ENCODE measurements at regions not wholly inside any gene's neighbourhood (a gene's known extent, or its start where the extent isn't known, plus 50 kb on each side); places are given as distances from the start of the nearest gene placed in this dataset.
A peak's percentile ranks its signal among the peaks of the same experiment; 100 is the strongest.

DNA sequence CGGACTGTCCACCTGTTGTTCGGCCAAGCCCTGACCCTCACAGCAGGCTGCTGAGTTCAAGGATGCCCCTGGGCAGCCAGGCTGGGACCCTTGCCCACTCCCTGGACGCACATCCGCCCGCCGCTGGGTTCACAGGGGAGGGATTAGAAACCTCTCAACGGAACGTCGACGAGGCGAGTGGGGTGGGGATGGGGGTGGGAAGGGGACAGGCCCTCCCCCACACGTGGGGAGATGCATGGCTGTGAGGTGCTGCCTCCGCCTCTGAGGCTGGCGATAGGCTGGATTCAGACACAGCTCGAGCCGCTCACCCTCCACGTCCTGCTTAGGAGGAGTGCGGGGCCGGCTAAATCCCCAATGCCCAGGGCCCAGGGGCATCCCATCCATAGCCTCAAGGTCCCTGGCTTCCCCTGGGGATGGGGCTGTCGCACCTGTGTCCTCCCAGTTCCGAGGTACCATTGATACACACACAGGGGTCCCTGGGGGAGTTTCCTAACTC is 90.6 kb upstream of the BHLHE23 start:
- CTCF ChIA-PET, result no interaction called here
- Mint-ChIP-seq H3K27ac (ENCODE audit: unreplicated experiment) (no peak overlapping the region), H3K27me3 (ENCODE audit: unreplicated experiment) (peaks cover 35% of the 10 kb centered on the region), H3K36me3 (ENCODE audit: insufficient read depth, unreplicated experiment) (peaks cover 7% of the 10 kb centered on the region), H3K4me3 (ENCODE audit: low read depth, unreplicated experiment) (no peak overlapping the region), H3K4me1 (ENCODE audit: low read depth, unreplicated experiment) (no peaks in the 10 kb centered on the region), H3K9me3 (ENCODE audit: low read depth, unreplicated experiment) (no peaks in the 10 kb centered on the region)
- BruUV-seq (replicated peaks), result no TSS peak
- no peak for DNase-seq
- TF ChIP-seq, protein P1, sequence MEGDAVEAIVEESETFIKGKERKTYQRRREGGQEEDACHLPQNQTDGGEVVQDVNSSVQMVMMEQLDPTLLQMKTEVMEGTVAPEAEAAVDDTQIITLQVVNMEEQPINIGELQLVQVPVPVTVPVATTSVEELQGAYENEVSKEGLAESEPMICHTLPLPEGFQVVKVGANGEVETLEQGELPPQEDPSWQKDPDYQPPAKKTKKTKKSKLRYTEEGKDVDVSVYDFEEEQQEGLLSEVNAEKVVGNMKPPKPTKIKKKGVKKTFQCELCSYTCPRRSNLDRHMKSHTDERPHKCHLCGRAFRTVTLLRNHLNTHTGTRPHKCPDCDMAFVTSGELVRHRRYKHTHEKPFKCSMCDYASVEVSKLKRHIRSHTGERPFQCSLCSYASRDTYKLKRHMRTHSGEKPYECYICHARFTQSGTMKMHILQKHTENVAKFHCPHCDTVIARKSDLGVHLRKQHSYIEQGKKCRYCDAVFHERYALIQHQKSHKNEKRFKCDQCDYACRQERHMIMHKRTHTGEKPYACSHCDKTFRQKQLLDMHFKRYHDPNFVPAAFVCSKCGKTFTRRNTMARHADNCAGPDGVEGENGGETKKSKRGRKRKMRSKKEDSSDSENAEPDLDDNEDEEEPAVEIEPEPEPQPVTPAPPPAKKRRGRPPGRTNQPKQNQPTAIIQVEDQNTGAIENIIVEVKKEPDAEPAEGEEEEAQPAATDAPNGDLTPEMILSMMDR (IDR thresholded peaks at IDR 0.05; ENCODE audit: unreplicated experiment), result no peak
- intact Hi-C loops (cut with micrococcal nuclease; ENCODE audit: unreplicated experiment), result no loop called here

DNA sequence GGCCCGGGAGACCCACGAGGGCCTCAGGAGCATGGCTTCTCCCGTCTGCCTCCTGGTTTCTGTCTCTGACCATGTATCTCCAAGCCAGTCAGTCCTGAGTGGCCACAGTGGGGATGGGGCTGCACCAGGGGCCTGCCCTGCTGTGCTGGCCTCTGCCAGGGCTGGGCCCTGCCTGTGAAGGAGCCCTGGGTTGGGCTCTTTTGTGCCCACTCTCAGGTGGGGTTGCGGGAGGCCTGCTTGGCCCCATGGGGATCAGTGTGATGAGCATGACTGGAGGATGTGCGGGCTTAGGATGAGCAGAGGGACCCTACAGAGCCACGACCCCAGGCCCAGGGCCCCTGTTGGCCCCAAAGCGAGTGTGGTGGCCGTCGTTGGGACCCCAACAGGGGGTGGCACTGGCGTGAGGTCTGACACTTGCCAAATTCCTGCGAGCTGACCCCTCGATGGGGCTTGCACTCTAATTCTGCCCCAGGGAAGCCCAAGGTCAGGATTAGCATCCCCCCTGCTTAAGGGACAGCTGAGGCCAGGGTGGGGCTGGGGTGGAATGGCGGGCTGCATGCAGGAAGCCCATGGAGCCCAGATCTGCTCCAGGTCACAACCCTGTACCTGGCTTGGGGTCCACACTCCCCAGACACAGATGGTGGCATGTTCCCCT is 90.0 kb upstream of the BHLHE23 start:
- H3K36me3 Mint-ChIP-seq (ENCODE audit: insufficient read depth, unreplicated experiment), result peaks cover 2% of the 10 kb centered on the region
- CTCF ChIA-PET, result no interaction called here
- peaks cover 38% of the 10 kb centered on the region for H3K27me3 Mint-ChIP-seq (ENCODE audit: unreplicated experiment)
- H3K9me3 Mint-ChIP-seq (ENCODE audit: low read depth, unreplicated experiment), result no peaks in the 10 kb centered on the region
- H3K4me1 Mint-ChIP-seq (ENCODE audit: low read depth, unreplicated experiment), result no peaks in the 10 kb centered on the region
- TF ChIP-seq, protein P1 (IDR thresholded peaks at IDR 0.05; ENCODE audit: unreplicated experiment), result no peak
- no TSS peak for BruUV-seq (replicated peaks)
- no peak for DNase-seq
- no peak overlapping the region for H3K27ac Mint-ChIP-seq (ENCODE audit: unreplicated experiment)
- no peak overlapping the region for H3K4me3 Mint-ChIP-seq (ENCODE audit: low read depth, unreplicated experiment)
- intact Hi-C loops (cut with micrococcal nuclease; ENCODE audit: unreplicated experiment), result no loop called here

DNA sequence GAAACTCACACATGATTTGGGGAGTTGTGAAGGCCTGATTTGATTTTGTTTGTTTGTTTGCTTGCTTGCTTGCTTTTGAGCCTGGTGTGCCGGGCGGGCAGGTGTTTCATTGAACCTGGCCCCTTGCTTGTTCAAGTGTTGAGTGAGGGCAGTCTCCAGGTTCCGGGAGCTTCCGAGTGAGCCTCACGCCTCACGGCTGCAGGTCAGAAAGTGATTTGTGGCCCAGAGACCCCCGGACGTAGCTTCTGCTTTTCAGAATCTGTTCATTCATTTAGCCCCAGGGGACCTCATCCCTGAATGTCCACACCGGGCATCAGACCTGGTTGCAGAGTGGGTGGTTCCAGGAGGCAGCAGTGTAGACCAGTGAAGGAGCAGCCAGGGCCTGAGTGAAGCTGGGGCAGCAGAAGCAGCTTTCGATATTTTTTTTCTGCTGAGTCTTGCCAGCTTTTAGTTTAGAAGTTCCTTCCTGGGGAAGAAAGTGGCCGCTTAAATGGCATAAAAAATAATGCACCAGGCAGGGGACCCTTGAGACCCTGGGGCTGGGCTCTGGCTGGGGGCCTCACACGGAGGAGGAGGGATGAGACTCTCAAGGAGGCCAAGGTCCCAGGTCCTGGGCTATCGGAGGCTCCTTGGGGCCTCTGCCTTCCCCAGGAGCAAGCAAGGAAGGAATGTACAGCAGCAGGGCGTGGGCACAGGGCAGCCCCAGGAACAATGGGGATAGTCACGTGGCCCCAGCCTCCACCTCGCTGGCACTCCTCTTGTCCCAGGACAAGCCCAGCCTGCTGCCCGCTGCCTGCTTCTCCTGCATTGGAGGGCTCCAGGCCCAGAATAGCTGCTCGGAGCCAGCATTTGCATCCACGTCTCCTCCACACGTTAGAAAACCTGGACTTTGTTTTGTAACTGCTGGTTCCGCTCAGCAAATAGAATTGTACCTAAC is 89.2 kb upstream of the BHLHE23 start:
- TF ChIP-seq, protein P1 (IDR thresholded peaks at IDR 0.05; ENCODE audit: unreplicated experiment), result no peak
- Mint-ChIP-seq H3K4me3 (ENCODE audit: low read depth, unreplicated experiment) (no peak overlapping the region), H3K4me1 (ENCODE audit: low read depth, unreplicated experiment) (no peaks in the 10 kb centered on the region), H3K36me3 (ENCODE audit: insufficient read depth, unreplicated experiment) (no peaks in the 10 kb centered on the region), H3K9me3 (ENCODE audit: low read depth, unreplicated experiment) (no peaks in the 10 kb centered on the region), H3K27me3 (ENCODE audit: unreplicated experiment) (peaks cover 46% of the 10 kb centered on the region), H3K27ac (ENCODE audit: unreplicated experiment) (no peak overlapping the region)
- no TSS peak for BruUV-seq (replicated peaks)
- DNase-seq, result peak; percentile 57
- intact Hi-C loops (cut with micrococcal nuclease; ENCODE audit: unreplicated experiment), result no loop called here
- CTCF ChIA-PET, result no interaction called here

DNA sequence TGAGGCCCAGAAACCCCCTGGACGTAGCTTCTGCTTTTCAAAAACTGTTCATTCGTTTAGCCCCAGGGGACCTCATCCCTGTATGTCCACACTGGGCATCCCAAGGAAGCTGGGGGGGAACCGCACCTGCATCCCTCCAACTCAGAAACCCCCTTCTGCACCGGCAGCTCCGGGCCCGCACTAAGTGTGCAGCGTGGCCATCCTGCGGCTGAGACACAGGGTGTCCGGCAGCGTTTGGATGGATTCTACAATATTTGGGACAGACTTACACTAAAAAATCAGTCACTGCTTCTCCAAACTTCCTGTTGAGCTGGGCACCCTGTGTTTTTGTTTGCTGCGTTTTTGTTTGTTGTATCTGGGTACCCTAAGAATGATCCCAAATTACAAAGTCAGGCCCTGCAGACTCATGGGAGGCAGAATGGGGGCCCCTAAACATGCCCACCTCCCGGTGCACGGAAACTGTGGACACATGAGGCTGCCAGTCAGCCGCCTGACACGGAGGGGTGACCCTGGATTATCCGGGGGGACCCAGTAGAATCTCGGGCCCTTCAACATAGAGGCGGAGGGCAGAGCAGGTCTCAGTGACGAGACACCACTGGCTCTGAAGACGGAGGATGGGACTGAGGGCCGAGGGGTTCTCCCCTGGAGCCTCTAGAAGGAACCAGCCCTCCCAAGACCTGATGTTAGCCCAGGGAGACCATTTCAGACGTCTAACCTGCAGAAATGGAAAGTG is 88.2 kb upstream of the BHLHE23 start:
- H3K27me3 Mint-ChIP-seq (ENCODE audit: unreplicated experiment), result peaks cover 54% of the 10 kb centered on the region
- no peaks in the 10 kb centered on the region for H3K36me3 Mint-ChIP-seq (ENCODE audit: insufficient read depth, unreplicated experiment)
- no peaks in the 10 kb centered on the region for H3K4me1 Mint-ChIP-seq (ENCODE audit: low read depth, unreplicated experiment)
- no peak overlapping the region for H3K4me3 Mint-ChIP-seq (ENCODE audit: low read depth, unreplicated experiment)
- CTCF ChIA-PET, result interaction anchor here (0.5 to 1.2 kb wide), 2 partner anchors 33 to 128 kb away, joined by 3 to 4 read pairs; no protein-coding TSS in a partner anchor
- no peak for DNase-seq
- TF ChIP-seq, protein P1 (IDR thresholded peaks at IDR 0.05; ENCODE audit: unreplicated experiment), result no peak
- intact Hi-C loops (cut with micrococcal nuclease; ENCODE audit: unreplicated experiment), result no loop called here
- no TSS peak for BruUV-seq (replicated peaks)
- no peaks in the 10 kb centered on the region for H3K9me3 Mint-ChIP-seq (ENCODE audit: low read depth, unreplicated experiment)
- H3K27ac Mint-ChIP-seq (ENCODE audit: unreplicated experiment), result no peak overlapping the region

All from Calu3 (cell line).